CD4-positive, alpha-beta T cell (primary cell): ENCODE measurements at regions not wholly inside any gene's neighbourhood (a gene's known extent, or its start where the extent isn't known, plus 50 kb on each side); places are given as distances from the start of the nearest gene placed in this dataset.

ENCODE experiments used
- ATAC-seq: fragments of 200-7000 bp; cut with Tn5 transposase; one replicate; pipeline ENCODE4 v1.10.0; 2022; ENCODE audit warnings: mild to moderate bottlenecking; ENCODE audit not compliant: poor library complexity
- CTCF ChIA-PET: fragments of 350-600 bp; sonication (Branson Sonifier 250); formaldehyde crosslinking; loops from one replicate; lab custom pipeline; 2021; ENCODE audit warnings: antibody characterized with exemption, inconsistent platforms; lab: Charles Lee
- POLR2A ChIA-PET: fragments of 350-600 bp; sonication (Branson Sonifier 250); formaldehyde crosslinking; loops from one replicate; lab custom pipeline; 2021; ENCODE audit warnings: antibody characterized with exemption, inconsistent platforms; lab: Charles Lee
- DNase-seq, 14 experiments: peaks; one replicate each; pipeline ENCODE4 v3.0.0-alpha.2; 2013 to 2020; ENCODE audit warnings: mixed read lengths in 2 of 14
- H3K27ac ChIP-seq, 2 donors: one replicate each; pipeline versions ENCODE4 v1.5.1 to v1.7.0; 2013; ENCODE audit warnings: low read length in 2 of 2, low read depth in 1 of 2, mild to moderate bottlenecking in 1 of 2
- H3K27me3 ChIP-seq, 2 experiments: 1 replicate in 1 of 2; 2 replicates in 1 of 2; pipeline versions ENCODE4 v1.6.1 to v1.7.0; 2013; ENCODE audit warnings: low read length in 2 of 2, control low read depth in 1 of 2, mild to moderate bottlenecking in 1 of 2, moderate library complexity in 1 of 2; ENCODE audit not compliant: insufficient read depth in 2 of 2, control insufficient read depth in 1 of 2
- H3K36me3 ChIP-seq: one replicate; pipeline ENCODE4 v1.6.1; 2013; ENCODE audit warnings: low read length, control low read depth; ENCODE audit not compliant: insufficient read depth
- H3K4me1 ChIP-seq: one replicate; pipeline ENCODE4 v1.6.1; 2013; ENCODE audit warnings: low read length, control low read depth; ENCODE audit not compliant: insufficient read depth
- H3K4me3 ChIP-seq: one replicate; pipeline ENCODE4 v1.5.1; 2013; ENCODE audit warnings: mild to moderate bottlenecking, low read length, moderate library complexity
- H3K9me3 ChIP-seq, 2 experiments: 1 replicate in 1 of 2; 2 replicates in 1 of 2; pipeline versions ENCODE4 v1.6.1 to v1.7.0; 2013; ENCODE audit warnings: low read length in 2 of 2, mild to moderate bottlenecking in 2 of 2, control low read depth in 1 of 2, moderate library complexity in 1 of 2; ENCODE audit not compliant: control insufficient read depth in 1 of 2, insufficient read depth in 1 of 2
- H3K27ac Mint-ChIP-seq: one replicate; pipeline ENCODE4 v1.8.0; 2020; ENCODE audit warnings: mixed read lengths
- H3K27me3 Mint-ChIP-seq: one replicate; pipeline ENCODE4 v1.8.0; 2021; ENCODE audit warnings: mixed read lengths
- H3K36me3 Mint-ChIP-seq: one replicate; pipeline ENCODE4 v1.8.0; 2021; ENCODE audit warnings: low read depth, mixed read lengths
- H3K4me1 Mint-ChIP-seq: one replicate; pipeline ENCODE4 v1.8.0; 2021; ENCODE audit warnings: low read depth, mixed read lengths
- H3K4me3 Mint-ChIP-seq: one replicate; pipeline ENCODE4 v1.8.0; 2020; ENCODE audit warnings: mild to moderate bottlenecking, mixed read lengths
- H3K9me3 Mint-ChIP-seq: one replicate; pipeline ENCODE4 v1.8.0; 2020; ENCODE audit warnings: mixed read lengths
- CTCF ChIP-seq: fragments of 200-600 bp; IDR thresholded peaks from one replicate; pipeline ENCODE4 v1.8.0; 2022; ENCODE audit warnings: antibody characterized with exemption, mild to moderate bottlenecking
- intact Hi-C, 2 experiments: fragments of 100-400 bp; cut with DNase I in 1 of 2; cut with micrococcal nuclease in 1 of 2; formaldehyde crosslinking; loops; one replicate each; pipeline versions ENCODE4 v1.15.1 to v1.9.0; 2023 to 2025; cut with DNase I, micrococcal nuclease

- H3K27ac ChIP-seq = no peak overlapping the region
- H3K36me3 Mint-ChIP-seq = no peaks in the 10 kb centered on the region
- no peaks in the 10 kb centered on the region for H3K36me3 ChIP-seq
- CTCF ChIA-PET = no interaction called here
- no peaks in the 10 kb centered on the region for H3K4me1 ChIP-seq
- no peaks in the 10 kb centered on the region for H3K9me3 Mint-ChIP-seq
- H3K4me1 Mint-ChIP-seq = no peaks in the 10 kb centered on the region
- no peak overlapping the region for H3K4me3 ChIP-seq
- H3K27ac Mint-ChIP-seq = no peak overlapping the region
- H3K27me3 Mint-ChIP-seq = peaks cover 31% of the 10 kb centered on the region
- intact Hi-C loops = no loop called here
- ATAC-seq (no peak), DNase-seq (no peak)
- H3K4me3 Mint-ChIP-seq = no peak overlapping the region
- TF ChIP-seq CTCF = no peak
- H3K27me3 ChIP-seq = peaks cover 0 to 1% of the 10 kb centered on the region in 2 experiments
- no peaks in the 10 kb centered on the region for H3K9me3 ChIP-seq
- POLR2A ChIA-PET = no interaction called here
These were observed 137.7 kb upstream of the ZPLD1 start for GRCh38 chr3:102297072-102297658.

GRCh38 chr3:102299125-102299877 lies 135.5 kb upstream of the ZPLD1 start:
- POLR2A ChIA-PET = no interaction called here
- peaks cover 24% of the 10 kb centered on the region for H3K27me3 Mint-ChIP-seq
- CTCF ChIA-PET = no interaction called here
- no peaks in the 10 kb centered on the region for H3K9me3 ChIP-seq
- no peaks in the 10 kb centered on the region for H3K36me3 ChIP-seq
- no peak overlapping the region for H3K4me3 Mint-ChIP-seq
- H3K27me3 ChIP-seq = peaks cover 0 to 9% of the 10 kb centered on the region in 2 experiments
- no peaks in the 10 kb centered on the region for H3K9me3 Mint-ChIP-seq
- no peaks in the 10 kb centered on the region for H3K4me1 Mint-ChIP-seq
- no peak for TF ChIP-seq CTCF
- H3K27ac ChIP-seq = no peak overlapping the region
- H3K36me3 Mint-ChIP-seq = no peaks in the 10 kb centered on the region
- no peak for DNase-seq
- intact Hi-C loops = no loop called here
- no peak overlapping the region for H3K27ac Mint-ChIP-seq
- H3K4me1 ChIP-seq = no peaks in the 10 kb centered on the region
- no peak for ATAC-seq
- no peak overlapping the region for H3K4me3 ChIP-seq

GRCh38 chr3:102301155-102301880 lies 133.5 kb upstream of the ZPLD1 start:
- no peak for TF ChIP-seq CTCF
- Histone ChIP-seq H3K9me3 (no peaks in the 10 kb centered on the region), H3K27ac (no peak overlapping the region), H3K27me3 (peaks cover 0 to 9% of the 10 kb centered on the region in 2 experiments), H3K4me3 (no peak overlapping the region), H3K36me3 (no peaks in the 10 kb centered on the region), H3K4me1 (no peaks in the 10 kb centered on the region)
- Mint-ChIP-seq H3K4me3 (no peak overlapping the region), H3K36me3 (no peaks in the 10 kb centered on the region), H3K9me3 (no peaks in the 10 kb centered on the region), H3K27me3 (peaks cover 11% of the 10 kb centered on the region), H3K4me1 (no peaks in the 10 kb centered on the region), H3K27ac (no peak overlapping the region)
- ChIA-PET CTCF (no interaction called here), POLR2A (no interaction called here)
- DNase-seq (no peak), ATAC-seq (no peak)
- intact Hi-C loops = no loop called here
